Prostate gland (tissue), 2 donors: ENCODE measurements at regions not wholly inside any gene's neighbourhood (a gene's known extent, or its start where the extent isn't known, plus 50 kb on each side); places are given as distances from the start of the nearest gene placed in this dataset.

Experiments used
- DNase-seq: peaks from one replicate; pipeline ENCODE4 v3.0.0-alpha.2; 2019; ENCODE audit warnings: low spot score
- H3K27ac ChIP-seq, 2 donors: fragments of 200-600 bp; sonication (generic); 2 replicates each; pipeline ENCODE4 v1.5.1; 2017 to 2019
- H3K27me3 ChIP-seq: fragments of 200-600 bp; sonication (generic); replicated peaks from 2 replicates; pipeline ENCODE4 v1.5.1; 2019; ENCODE audit not compliant: insufficient read depth
- H3K36me3 ChIP-seq, 2 donors: fragments of 200-600 bp; sonication (generic); 1 replicate in 1 of 2; 2 replicates in 1 of 2; pipeline versions ENCODE4 v1.5.1 to v1.8.1; 2017 to 2019
- H3K4me1 ChIP-seq: fragments of 200-600 bp; sonication (generic); replicated peaks from 2 replicates; pipeline ENCODE4 v1.5.1; 2019
- H3K4me3 ChIP-seq, 2 donors: fragments of 200-600 bp; sonication (generic); 2 replicates each; pipeline ENCODE4 v1.5.1; 2017 to 2019
- H3K9me3 ChIP-seq: fragments of 200-600 bp; sonication (generic); 2 replicates; pipeline ENCODE4 v1.5.1; 2017
- POLR2A ChIP-seq: fragments of 450-650 bp; IDR thresholded peaks from one replicate; pipeline ENCODE4 v1.6.1; 2016; ENCODE audit warnings: antibody characterized with exemption, mild to moderate bottlenecking
- POLR2AphosphoS5 ChIP-seq: sonication (generic); formaldehyde crosslinking; IDR thresholded peaks from one replicate; pipeline ENCODE4 v1.6.1; 2017; ENCODE audit warnings: antibody characterized with exemption
- WGBS: methylation state at CpG from one replicate; pipeline ENCODE4 v1.1.5; 2018; 5-methylcytosine and 5-hydroxymethylcytosine counted together
- intact Hi-C: fragments of 100-400 bp; cut with DNase I; formaldehyde crosslinking; loops from one replicate; pipeline ENCODE4 v1.14.2; 2022
- TF ChIP-seq, protein P1 (sequence below), 4 experiments: fragments of 200-600 bp in 2 of 4; fragments of 450-650 bp in 2 of 4; sonication (generic) in 2 of 4; IDR thresholded peaks; 1 replicate in 3 of 4; 2 replicates in 1 of 4; pipeline ENCODE4 v1.5.1; 2016 to 2019; ENCODE audit warnings: antibody characterized with exemption in 4 of 4, mild to moderate bottlenecking in 2 of 4, moderate library complexity in 2 of 4

GRCh38 chr3:44080474-44081072 is 161.1 kb upstream of the TOPAZ1 start:
- WGBS = 69% methylated on average over 11 of the region's 11 CpGs
- no peak overlapping the region for H3K27ac ChIP-seq
- no peaks in the 10 kb centered on the region for H3K27me3 ChIP-seq
- DNase-seq = no peak
- H3K4me1 ChIP-seq = no peaks in the 10 kb centered on the region
- no peak for TF ChIP-seq POLR2AphosphoS5
- intact Hi-C loops = no loop called here
- no peaks in the 10 kb centered on the region for H3K9me3 ChIP-seq
- H3K4me3 ChIP-seq = no peak overlapping the region
- no peaks in the 10 kb centered on the region for H3K36me3 ChIP-seq

DNA sequence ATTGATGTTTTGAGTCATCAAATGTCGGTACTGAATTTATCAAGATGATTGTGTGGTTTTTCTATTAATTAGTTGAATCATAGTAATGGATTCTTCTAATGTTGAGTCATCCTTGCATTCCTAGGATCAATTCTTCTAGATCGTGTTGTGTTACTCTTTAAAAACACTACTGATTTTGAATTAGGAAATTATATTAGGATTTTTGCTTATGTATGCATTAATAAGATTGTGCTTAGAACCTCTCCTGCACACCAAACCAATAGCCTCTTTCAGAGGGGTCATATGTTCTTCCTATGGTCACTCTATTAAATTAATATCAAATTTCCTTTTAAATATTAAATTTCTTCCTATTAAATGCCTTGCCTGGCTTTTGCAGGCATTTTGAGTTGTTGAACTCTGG is 151.7 kb upstream of the TOPAZ1 start:
- intact Hi-C loops = no loop called here
- H3K9me3 ChIP-seq = no peaks in the 10 kb centered on the region
- 79% methylated on average over 2 of the region's 2 CpGs for WGBS
- H3K36me3 ChIP-seq = no peaks in the 10 kb centered on the region
- DNase-seq = no peak
- no peaks in the 10 kb centered on the region for H3K27me3 ChIP-seq
- TF ChIP-seq POLR2A (no peak), POLR2AphosphoS5 (no peak)
- TF ChIP-seq, protein P1, sequence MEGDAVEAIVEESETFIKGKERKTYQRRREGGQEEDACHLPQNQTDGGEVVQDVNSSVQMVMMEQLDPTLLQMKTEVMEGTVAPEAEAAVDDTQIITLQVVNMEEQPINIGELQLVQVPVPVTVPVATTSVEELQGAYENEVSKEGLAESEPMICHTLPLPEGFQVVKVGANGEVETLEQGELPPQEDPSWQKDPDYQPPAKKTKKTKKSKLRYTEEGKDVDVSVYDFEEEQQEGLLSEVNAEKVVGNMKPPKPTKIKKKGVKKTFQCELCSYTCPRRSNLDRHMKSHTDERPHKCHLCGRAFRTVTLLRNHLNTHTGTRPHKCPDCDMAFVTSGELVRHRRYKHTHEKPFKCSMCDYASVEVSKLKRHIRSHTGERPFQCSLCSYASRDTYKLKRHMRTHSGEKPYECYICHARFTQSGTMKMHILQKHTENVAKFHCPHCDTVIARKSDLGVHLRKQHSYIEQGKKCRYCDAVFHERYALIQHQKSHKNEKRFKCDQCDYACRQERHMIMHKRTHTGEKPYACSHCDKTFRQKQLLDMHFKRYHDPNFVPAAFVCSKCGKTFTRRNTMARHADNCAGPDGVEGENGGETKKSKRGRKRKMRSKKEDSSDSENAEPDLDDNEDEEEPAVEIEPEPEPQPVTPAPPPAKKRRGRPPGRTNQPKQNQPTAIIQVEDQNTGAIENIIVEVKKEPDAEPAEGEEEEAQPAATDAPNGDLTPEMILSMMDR (IDR thresholded peaks at IDR 0.05) = no peak
- no peaks in the 10 kb centered on the region for H3K4me1 ChIP-seq
- H3K27ac ChIP-seq = no peak overlapping the region
- no peak overlapping the region for H3K4me3 ChIP-seq

GRCh38 chr3:44092497-44092896 is 149.2 kb upstream of the TOPAZ1 start:
- Histone ChIP-seq H3K36me3 (no peaks in the 10 kb centered on the region), H3K27me3 (no peaks in the 10 kb centered on the region), H3K27ac (no peak overlapping the region), H3K9me3 (no peaks in the 10 kb centered on the region), H3K4me1 (no peaks in the 10 kb centered on the region), H3K4me3 (no peak overlapping the region)
- WGBS = 97% methylated on average over 3 of the region's 3 CpGs
- no peak for TF ChIP-seq POLR2A
- TF ChIP-seq, protein P1 (IDR thresholded peaks at IDR 0.05) = no peak
- no peak for TF ChIP-seq POLR2AphosphoS5
- no peak for DNase-seq
- intact Hi-C loops = no loop called here

GRCh38 chr3:44093531-44093930 is 148.2 kb upstream of the TOPAZ1 start:
- no peak for DNase-seq
- WGBS = 64% methylated on average over 2 of the region's 2 CpGs
- no peak overlapping the region for H3K4me3 ChIP-seq

DNA sequence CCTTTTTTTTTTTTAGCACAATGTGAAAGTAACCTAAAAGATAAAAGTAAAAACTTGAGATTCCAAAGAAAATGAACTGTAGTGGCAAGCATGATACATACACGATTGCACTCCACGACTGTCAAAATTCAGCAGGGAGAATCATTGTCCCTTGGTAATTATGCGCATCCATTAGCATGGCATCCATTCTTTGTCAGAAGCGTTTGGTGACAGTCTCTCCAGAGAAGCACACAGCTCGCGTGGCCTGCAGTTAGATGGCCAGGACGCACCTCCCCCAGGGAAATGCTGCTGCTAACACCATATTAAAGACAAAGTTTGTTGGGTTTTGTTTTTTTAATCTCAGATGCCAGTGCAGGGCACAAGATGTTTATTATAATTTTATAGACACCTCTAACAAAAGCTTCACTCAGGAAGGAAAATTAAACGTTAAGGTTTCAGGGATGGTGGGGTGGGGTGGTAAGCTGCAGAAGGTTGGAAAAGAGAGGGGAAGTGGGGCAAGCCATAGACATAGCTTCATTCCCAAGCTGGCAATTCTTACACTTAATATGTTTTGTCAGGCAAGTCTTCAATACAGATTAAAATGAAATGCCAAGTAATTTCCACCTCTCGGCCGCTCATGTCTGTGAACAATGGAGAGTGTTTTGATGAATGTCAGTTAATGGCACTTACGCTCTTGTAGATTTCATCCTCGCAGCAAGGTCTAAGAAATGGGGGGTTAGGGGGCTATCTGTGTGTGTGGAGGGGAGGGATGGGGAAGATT is 142.8 kb upstream of the TOPAZ1 start:
- intact Hi-C loops = no loop called here

More at GRCh38 chr3:44093531-44093930, 148.2 kb upstream of the TOPAZ1 start:
- Histone ChIP-seq H3K4me1 (no peaks in the 10 kb centered on the region), H3K36me3 (no peaks in the 10 kb centered on the region), H3K27me3 (no peaks in the 10 kb centered on the region), H3K27ac (no peak overlapping the region), H3K9me3 (no peaks in the 10 kb centered on the region)
- intact Hi-C loops = no loop called here
- TF ChIP-seq POLR2AphosphoS5 (no peak), POLR2A (no peak)
- TF ChIP-seq, protein P1 (IDR thresholded peaks at IDR 0.05) = no peak

More for the DNA sequence above, 142.8 kb upstream of the TOPAZ1 start:
- no peak for TF ChIP-seq POLR2AphosphoS5
- TF ChIP-seq POLR2A = no peak
- TF ChIP-seq, protein P1 (IDR thresholded peaks at IDR 0.05) = no peak
- no peaks in the 10 kb centered on the region for H3K36me3 ChIP-seq
- H3K27ac ChIP-seq = no peak overlapping the region
- no peaks in the 10 kb centered on the region for H3K9me3 ChIP-seq
- 78% methylated on average over 12 of the region's 12 CpGs for WGBS
- no peaks in the 10 kb centered on the region for H3K4me1 ChIP-seq
- no peak overlapping the region for H3K4me3 ChIP-seq
- no peak for DNase-seq
- H3K27me3 ChIP-seq = no peaks in the 10 kb centered on the region
